ENCODE measurements at regions not wholly inside any gene's neighbourhood (a gene's known extent, or its start where the extent isn't known, plus 50 kb on each side); places are given as distances from the start of the nearest gene placed in this dataset.

- no peak for DNase-seq
Observed at GRCh38 chr1:93013145-93014065, 52.1 kb upstream of the DIPK1A start.

GRCh38 chr1:93014168-93014567, 52.9 kb upstream of the DIPK1A start:
- peak; percentile 11 for DNase-seq

GRCh38 chr1:93015590-93015989, 54.3 kb upstream of the DIPK1A start:
- no peak for DNase-seq

GRCh38 chr1:93016171-93016570, 54.9 kb upstream of the DIPK1A start:
- DNase-seq: no peak

- peak; percentile 66 for DNase-seq
Observed at GRCh38 chr1:93021539-93022134, 57.4 kb upstream of the MTF2 start.

- no peak for DNase-seq
Observed at GRCh38 chr1:93022580-93022979, 56.5 kb upstream of the MTF2 start.

- no peak for DNase-seq
Observed at GRCh38 chr1:93023281-93023680, 55.8 kb upstream of the MTF2 start.

GRCh38 chr1:93025572-93025971, 53.5 kb upstream of the MTF2 start:
- DNase-seq: no peak

GRCh38 chr1:93028542-93028941, 50.5 kb upstream of the MTF2 start:
- DNase-seq: no peak
